ENCODE measurements at regions not wholly inside any gene's neighbourhood (a gene's known extent, or its start where the extent isn't known, plus 50 kb on each side); places are given as distances from the start of the nearest gene placed in this dataset.
"Not testable (repeated sequence)": the region's sequence is repeated elsewhere in the genome, so short reads cannot be mapped to it uniquely, and the experiment has no call there.

- DNase-seq = no peak
These were observed 1314.5 kb upstream of the MIR17HG start for GRCh38 chr13:90032841-90033493.

DNA sequence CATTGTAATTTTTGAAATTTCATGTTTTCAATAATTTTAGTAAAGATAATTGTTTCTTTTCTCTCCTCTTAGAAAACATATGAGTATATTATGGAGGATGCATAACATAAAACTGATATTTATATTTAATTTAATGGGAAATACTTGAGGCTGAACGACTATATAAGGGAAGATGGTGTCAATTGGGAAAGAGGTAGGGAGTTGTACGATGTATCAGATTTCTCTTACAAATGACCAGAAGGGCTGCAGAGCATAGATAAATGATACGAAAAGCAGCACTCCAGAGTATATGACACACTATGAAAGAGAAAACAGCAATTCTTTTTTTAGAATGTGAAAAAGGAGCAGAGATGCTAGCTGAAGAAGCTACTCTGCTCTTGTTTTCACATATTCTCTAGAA lies 1308.0 kb upstream of the MIR17HG start:
- no peak for DNase-seq

DNA sequence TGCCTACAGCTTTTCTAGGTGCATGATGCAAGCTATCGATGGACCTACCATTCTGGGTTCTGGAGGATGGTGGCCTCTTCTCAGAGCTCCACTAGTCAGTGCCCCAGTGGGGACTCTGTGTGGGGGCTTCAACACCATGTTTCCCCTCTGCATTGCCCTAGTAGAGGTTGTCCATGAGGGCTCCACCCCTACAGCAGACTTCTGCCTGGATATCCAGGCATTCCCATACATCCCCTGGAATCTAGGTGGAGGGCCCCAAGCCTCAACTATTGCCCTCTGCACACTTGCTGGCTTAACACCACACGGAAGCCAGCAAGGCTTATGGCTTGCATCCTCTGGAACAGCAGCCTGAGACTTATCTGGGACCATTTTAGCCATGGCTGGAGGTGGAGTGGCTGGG lies 1299.9 kb upstream of the MIR17HG start:
- DNase-seq = no peak

DNA sequence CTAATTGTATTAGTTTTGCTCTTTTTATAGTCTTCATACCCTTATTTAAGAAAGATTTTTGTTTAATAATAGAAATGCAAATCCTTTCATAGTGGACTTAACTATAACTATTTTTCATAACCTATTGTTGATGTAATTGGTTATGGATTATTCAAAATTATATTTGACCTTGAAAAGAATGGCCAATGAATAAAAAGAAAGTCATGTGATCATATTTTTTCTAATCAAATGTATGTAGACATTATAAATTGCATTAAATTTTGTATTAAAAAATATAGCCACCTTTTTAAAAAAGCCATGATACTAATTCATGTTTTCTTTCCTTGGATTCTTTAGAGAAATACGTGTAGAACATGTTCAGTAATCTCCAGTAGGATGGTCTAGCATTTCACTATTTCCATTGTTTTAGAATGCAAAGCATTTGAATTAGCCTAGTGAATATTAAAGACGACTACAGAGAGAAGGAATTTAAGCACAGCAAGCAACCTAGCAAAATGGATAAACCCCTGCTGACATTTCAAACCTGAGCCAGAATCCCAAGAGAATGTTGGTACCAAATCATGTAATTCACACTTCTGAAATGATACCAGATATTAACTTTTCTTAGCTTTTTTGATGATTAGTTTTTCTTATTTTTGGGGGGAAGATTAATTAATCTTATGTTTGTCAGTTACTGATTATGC lies 1297.4 kb upstream of the MIR17HG start:
- no peak for DNase-seq

GRCh38 chr13:90055121-90055520 lies 1292.4 kb upstream of the MIR17HG start:
- DNase-seq = no peak

- no peak for DNase-seq
These were observed 1291.7 kb upstream of the MIR17HG start for GRCh38 chr13:90055760-90056159.

- DNase-seq = not testable (repeated sequence)
These were observed 1283.3 kb upstream of the MIR17HG start for GRCh38 chr13:90064226-90064625.

DNA sequence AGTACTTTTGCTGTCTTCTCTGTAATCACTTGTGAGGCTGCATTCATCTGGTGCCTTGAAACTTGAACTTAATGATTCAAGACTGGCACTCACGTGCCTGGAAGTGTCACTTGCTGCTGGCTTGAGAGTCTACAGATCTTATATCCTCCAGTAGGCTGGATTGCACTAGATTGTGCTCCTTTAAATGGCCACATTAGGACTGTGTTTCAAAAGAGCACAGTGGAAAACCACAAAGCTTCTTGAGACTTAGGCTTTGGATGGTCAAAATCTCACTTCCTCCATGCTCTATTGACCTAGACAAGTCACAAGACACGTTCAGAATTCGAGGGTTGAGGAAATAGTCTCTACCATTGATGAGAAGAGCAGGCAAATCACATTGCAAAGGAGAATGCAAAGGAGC lies 1278.8 kb upstream of the MIR17HG start:
- DNase-seq = no peak

DNA sequence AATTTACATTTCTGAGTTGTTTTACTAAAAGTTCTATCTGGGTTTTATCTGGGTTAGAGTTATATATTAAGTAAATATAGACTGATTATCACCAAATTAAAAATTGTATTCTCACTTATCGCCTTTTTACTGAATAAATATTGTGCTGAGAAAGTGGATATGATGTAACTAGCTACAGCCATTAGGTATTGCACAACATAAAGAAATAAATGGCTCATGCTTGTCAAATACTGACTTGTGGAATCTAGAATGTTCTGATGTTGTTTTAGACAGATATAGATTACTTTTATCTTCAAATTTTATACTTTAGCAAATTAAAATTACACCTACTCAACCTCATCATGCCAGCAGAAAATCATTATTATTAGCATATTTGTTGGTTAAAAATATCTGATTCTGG lies 1277.1 kb upstream of the MIR17HG start:
- no peak for DNase-seq

DNA sequence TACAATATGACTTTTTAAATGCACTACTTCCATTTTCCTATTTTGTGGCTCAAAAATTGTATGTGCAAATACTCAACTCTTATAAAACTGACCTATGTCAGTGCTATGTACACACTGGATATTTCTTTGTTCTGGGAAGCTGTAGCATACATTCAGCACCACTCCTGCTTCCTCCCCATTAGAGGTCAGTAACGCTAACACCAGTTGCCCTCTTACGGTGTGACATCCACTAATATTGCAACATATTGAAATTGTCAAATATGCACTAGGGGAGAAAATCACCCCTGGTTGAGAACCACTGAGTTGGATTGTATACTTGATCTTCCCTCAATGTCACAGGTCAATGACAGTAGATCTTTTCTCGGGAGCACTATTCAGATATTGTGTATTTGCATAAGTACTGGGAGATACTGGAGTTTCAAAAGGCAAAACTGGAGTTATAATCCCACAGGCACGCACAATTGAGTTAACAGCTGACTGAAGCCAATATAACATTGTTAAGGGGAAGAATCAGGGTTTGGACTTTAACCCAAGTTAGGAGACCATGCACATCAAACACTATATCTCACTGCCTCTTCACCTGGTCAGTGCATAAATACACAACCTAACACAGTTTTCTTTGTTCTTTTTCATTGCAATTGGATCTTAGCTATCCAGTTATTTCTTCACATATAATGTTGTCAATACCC lies 1276.5 kb upstream of the MIR17HG start:
- DNase-seq = no peak

GRCh38 chr13:90084684-90085290 lies 1262.7 kb upstream of the MIR17HG start:
- DNase-seq = no peak

DNA sequence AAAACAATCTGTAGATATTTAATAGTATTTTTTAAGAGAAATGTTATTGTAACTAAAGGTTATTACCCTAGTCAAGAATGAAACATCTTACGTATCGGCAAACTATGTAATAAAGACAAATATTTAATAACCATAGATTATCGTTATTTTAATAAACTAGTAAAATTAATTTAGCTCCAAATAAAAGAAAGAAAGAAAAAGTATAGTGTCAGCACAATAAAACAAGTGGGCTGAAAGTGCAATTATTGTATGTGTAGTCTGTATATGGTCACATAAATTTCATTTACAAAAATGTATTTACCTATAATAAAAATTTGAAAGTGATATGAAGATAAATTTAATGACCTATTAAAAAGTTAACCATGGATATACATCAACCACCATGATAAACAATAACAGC lies 1258.4 kb upstream of the MIR17HG start:
- DNase-seq = no peak

GRCh38 chr13:90091611-90092010 lies 1255.9 kb upstream of the MIR17HG start:
- DNase-seq = no peak

GRCh38 chr13:90094357-90094756 lies 1253.1 kb upstream of the MIR17HG start:
- no peak for DNase-seq

- no peak for DNase-seq
These were observed 1248.9 kb upstream of the MIR17HG start for GRCh38 chr13:90098577-90098976.

- no peak for DNase-seq
These were observed 1247.6 kb upstream of the MIR17HG start for GRCh38 chr13:90099847-90100246.

- no peak for DNase-seq
These were observed 1244.2 kb upstream of the MIR17HG start for GRCh38 chr13:90103099-90103784.

GRCh38 chr13:90104764-90105163 lies 1242.7 kb upstream of the MIR17HG start:
- no peak for DNase-seq

GRCh38 chr13:90105276-90105675 lies 1242.2 kb upstream of the MIR17HG start:
- no peak for DNase-seq

DNA sequence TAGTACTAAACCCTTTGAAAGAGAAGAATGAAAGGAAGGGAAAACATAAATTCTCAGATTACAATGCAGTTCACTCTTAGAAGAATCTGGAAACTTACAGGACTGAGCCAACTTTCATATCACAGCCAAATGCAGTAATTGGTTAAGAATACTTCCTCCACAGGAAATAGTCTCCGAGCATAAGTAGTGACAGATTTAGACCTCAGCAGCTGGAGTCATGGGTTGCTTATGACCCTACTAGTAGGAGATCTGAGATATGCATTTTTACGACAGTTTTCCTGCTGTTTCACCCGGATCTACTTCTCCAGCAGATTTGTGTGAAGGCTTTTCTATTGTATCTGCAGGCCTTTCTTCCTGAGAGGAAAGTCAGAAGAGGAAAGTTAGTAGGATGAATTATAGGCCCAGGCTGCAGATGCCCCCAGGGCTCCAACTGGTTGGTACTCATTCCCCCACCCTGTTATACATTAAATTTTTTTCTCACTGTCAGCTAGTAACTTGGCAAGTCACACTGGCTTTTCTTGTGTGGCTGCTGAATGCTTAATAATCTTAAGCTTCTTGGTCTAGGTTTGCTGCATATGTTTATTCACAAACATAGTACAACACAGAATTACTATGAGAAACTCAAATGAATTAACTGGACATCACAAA lies 1241.5 kb upstream of the MIR17HG start:
- DNase-seq = no peak

DNA sequence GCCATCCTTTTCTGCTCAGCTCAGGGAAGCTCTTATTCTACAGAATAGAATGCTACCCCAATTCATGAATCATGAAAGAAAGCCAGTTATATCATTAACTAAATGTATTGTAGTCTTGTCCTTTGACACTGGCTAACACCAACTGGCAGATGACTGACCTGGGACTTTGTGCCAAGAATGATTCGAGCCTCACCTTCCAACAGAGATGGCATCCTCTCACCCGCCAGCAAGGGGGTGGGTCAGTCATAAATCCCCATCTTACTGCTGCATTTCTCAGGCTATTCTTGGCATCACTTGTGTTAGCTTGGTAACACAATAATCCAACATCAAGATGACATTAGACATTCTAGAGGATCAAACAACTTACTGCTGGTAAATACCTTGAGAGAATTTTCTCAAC lies 1239.8 kb upstream of the MIR17HG start:
- DNase-seq = no peak

- DNase-seq = no peak
These were observed 1238.9 kb upstream of the MIR17HG start for GRCh38 chr13:90108547-90108946.

DNA sequence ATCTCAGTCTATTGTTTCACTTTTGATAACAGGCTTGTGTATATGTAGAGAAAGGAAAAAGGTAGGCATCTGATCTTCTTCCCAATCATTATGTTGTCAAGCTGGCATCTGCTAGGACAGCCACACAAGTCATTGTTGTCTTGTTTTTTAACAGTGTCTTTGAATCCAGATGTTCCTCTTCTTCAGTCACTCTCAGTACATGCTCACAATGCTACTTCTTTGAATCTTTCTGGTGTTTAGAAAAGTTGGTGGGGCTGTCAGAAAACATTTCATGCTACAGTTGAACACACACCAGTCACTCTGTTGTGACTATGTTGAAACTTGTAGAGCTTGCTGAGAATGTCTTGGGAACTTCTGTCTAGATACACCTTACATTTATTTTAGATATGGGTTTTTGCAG lies 1231.4 kb upstream of the MIR17HG start:
- DNase-seq = no peak

Measured in activated T-cell treated with anti-CD3 and anti-CD28 coated beads for 4 hours (primary cell).